Duodenal mucosa (tissue), 2 donors: ENCODE measurements at regions not wholly inside any gene's neighbourhood (a gene's known extent, or its start where the extent isn't known, plus 50 kb on each side); places are given as distances from the start of the nearest gene placed in this dataset.

Experiments
- H3K27ac ChIP-seq: one replicate; pipeline ENCODE4 v1.7.0; 2013; ENCODE audit warnings: low read depth, low read length
- H3K27me3 ChIP-seq, 2 donors: one replicate each; pipeline ENCODE4 v1.7.0; 2013; ENCODE audit warnings: low read length in 2 of 2, control low read depth in 1 of 2; ENCODE audit not compliant: insufficient read depth in 2 of 2, control insufficient read depth in 1 of 2
- H3K36me3 ChIP-seq, 2 donors: one replicate each; pipeline ENCODE4 v1.7.0; 2013; ENCODE audit warnings: low read length in 2 of 2, control low read depth in 1 of 2; ENCODE audit not compliant: insufficient read depth in 2 of 2, control insufficient read depth in 1 of 2
- H3K4me1 ChIP-seq, 2 donors: one replicate each; pipeline ENCODE4 v1.7.0; 2013; ENCODE audit warnings: low read length in 2 of 2, control low read depth in 1 of 2; ENCODE audit not compliant: insufficient read depth in 2 of 2, control insufficient read depth in 1 of 2
- H3K4me3 ChIP-seq, 2 donors: one replicate each; pipeline ENCODE4 v1.7.0; 2013; ENCODE audit warnings: low read length in 2 of 2, low read depth in 1 of 2
- H3K9ac ChIP-seq, 2 donors: one replicate each; pipeline ENCODE4 v1.7.0; 2013; ENCODE audit warnings: low read length in 2 of 2, low read depth in 1 of 2
- H3K9me3 ChIP-seq, 2 donors: one replicate each; pipeline ENCODE4 v1.7.0; 2013; ENCODE audit warnings: low read length in 2 of 2, control low read depth in 1 of 2; ENCODE audit not compliant: control insufficient read depth in 1 of 2

GRCh38 chr13:80551650-80552497 is 210.9 kb upstream of the SPRY2 start:
- Histone ChIP-seq H3K27ac (no peak overlapping the region), H3K9me3 (no peaks in the 10 kb centered on the region), H3K36me3 (no peaks in the 10 kb centered on the region), H3K9ac (no peak overlapping the region), H3K4me1 (no peaks in the 10 kb centered on the region), H3K27me3 (no peaks in the 10 kb centered on the region), H3K4me3 (no peak overlapping the region)

- Histone ChIP-seq H3K27ac (no peak overlapping the region), H3K4me3 (no peak overlapping the region), H3K9me3 (no peaks in the 10 kb centered on the region), H3K36me3 (no peaks in the 10 kb centered on the region), H3K27me3 (no peaks in the 10 kb centered on the region), H3K4me1 (no peaks in the 10 kb centered on the region), H3K9ac (no peak overlapping the region)
Observed at GRCh38 chr13:80550971-80551441, 210.1 kb upstream of the SPRY2 start.

- Histone ChIP-seq H3K36me3 (no peaks in the 10 kb centered on the region), H3K9ac (no peak overlapping the region), H3K4me1 (no peaks in the 10 kb centered on the region), H3K4me3 (no peak overlapping the region), H3K9me3 (no peaks in the 10 kb centered on the region), H3K27ac (no peak overlapping the region), H3K27me3 (no peaks in the 10 kb centered on the region)
Observed at GRCh38 chr13:80548915-80549314, 208.0 kb upstream of the SPRY2 start.

GRCh38 chr13:80547885-80548825 is 207.2 kb upstream of the SPRY2 start:
- H3K4me1 ChIP-seq: no peaks in the 10 kb centered on the region
- H3K9me3 ChIP-seq: no peaks in the 10 kb centered on the region
- no peak overlapping the region for H3K9ac ChIP-seq
- H3K36me3 ChIP-seq: no peaks in the 10 kb centered on the region
- H3K4me3 ChIP-seq: no peak overlapping the region
- H3K27me3 ChIP-seq: no peaks in the 10 kb centered on the region
- H3K27ac ChIP-seq: no peak overlapping the region

GRCh38 chr13:80547341-80547740 is 206.4 kb upstream of the SPRY2 start:
- Histone ChIP-seq H3K9me3 (no peaks in the 10 kb centered on the region), H3K27ac (no peak overlapping the region)

GRCh38 chr13:80533175-80533574 is 192.2 kb upstream of the SPRY2 start:
- no peak overlapping the region for H3K4me3 ChIP-seq
- no peak overlapping the region for H3K9ac ChIP-seq
- peaks cover 0 to 3% of the 10 kb centered on the region in 2 donors for H3K9me3 ChIP-seq
- H3K4me1 ChIP-seq: no peaks in the 10 kb centered on the region
- H3K36me3 ChIP-seq: no peaks in the 10 kb centered on the region
- H3K27me3 ChIP-seq: no peaks in the 10 kb centered on the region
- no peak overlapping the region for H3K27ac ChIP-seq

More at GRCh38 chr13:80547341-80547740, 206.4 kb upstream of the SPRY2 start:
- Histone ChIP-seq H3K4me3 (no peak overlapping the region), H3K36me3 (no peaks in the 10 kb centered on the region), H3K4me1 (no peaks in the 10 kb centered on the region), H3K27me3 (no peaks in the 10 kb centered on the region), H3K9ac (no peak overlapping the region)

- no peak overlapping the region for H3K4me3 ChIP-seq
Observed at GRCh38 chr13:80530902-80531301, 190.0 kb upstream of the SPRY2 start.

GRCh38 chr13:80530191-80530590 is 189.3 kb upstream of the SPRY2 start:
- Histone ChIP-seq H3K4me3 (no peak overlapping the region), H3K9me3 (peaks cover 0 to 3% of the 10 kb centered on the region in 2 donors), H3K9ac (no peak overlapping the region), H3K36me3 (no peaks in the 10 kb centered on the region), H3K27ac (no peak overlapping the region), H3K4me1 (no peaks in the 10 kb centered on the region), H3K27me3 (no peaks in the 10 kb centered on the region)

More at GRCh38 chr13:80530902-80531301, 190.0 kb upstream of the SPRY2 start:
- no peaks in the 10 kb centered on the region for H3K4me1 ChIP-seq
- no peaks in the 10 kb centered on the region for H3K36me3 ChIP-seq
- no peak overlapping the region for H3K27ac ChIP-seq
- H3K27me3 ChIP-seq: no peaks in the 10 kb centered on the region
- H3K9me3 ChIP-seq: peaks cover 0 to 3% of the 10 kb centered on the region in 2 donors
- H3K9ac ChIP-seq: no peak overlapping the region

GRCh38 chr13:80529734-80530133 is 188.8 kb upstream of the SPRY2 start:
- no peak overlapping the region for H3K9ac ChIP-seq
- H3K9me3 ChIP-seq: peaks cover 0 to 3% of the 10 kb centered on the region in 2 donors
- no peak overlapping the region for H3K27ac ChIP-seq
- no peaks in the 10 kb centered on the region for H3K36me3 ChIP-seq
- H3K4me1 ChIP-seq: no peaks in the 10 kb centered on the region
- H3K4me3 ChIP-seq: no peak overlapping the region
- no peaks in the 10 kb centered on the region for H3K27me3 ChIP-seq

GRCh38 chr13:80528733-80529132 is 187.8 kb upstream of the SPRY2 start:
- H3K27ac ChIP-seq: no peak overlapping the region

More at GRCh38 chr13:80528733-80529132, 187.8 kb upstream of the SPRY2 start:
- Histone ChIP-seq H3K4me3 (no peak overlapping the region), H3K27me3 (no peaks in the 10 kb centered on the region), H3K9ac (no peak overlapping the region), H3K36me3 (no peaks in the 10 kb centered on the region), H3K9me3 (peaks cover 0 to 3% of the 10 kb centered on the region in 2 donors), H3K4me1 (no peaks in the 10 kb centered on the region)
